ENCODE measurements at regions not wholly inside any gene's neighbourhood (a gene's known extent, or its start where the extent isn't known, plus 50 kb on each side); places are given as distances from the start of the nearest gene placed in this dataset.

DNA sequence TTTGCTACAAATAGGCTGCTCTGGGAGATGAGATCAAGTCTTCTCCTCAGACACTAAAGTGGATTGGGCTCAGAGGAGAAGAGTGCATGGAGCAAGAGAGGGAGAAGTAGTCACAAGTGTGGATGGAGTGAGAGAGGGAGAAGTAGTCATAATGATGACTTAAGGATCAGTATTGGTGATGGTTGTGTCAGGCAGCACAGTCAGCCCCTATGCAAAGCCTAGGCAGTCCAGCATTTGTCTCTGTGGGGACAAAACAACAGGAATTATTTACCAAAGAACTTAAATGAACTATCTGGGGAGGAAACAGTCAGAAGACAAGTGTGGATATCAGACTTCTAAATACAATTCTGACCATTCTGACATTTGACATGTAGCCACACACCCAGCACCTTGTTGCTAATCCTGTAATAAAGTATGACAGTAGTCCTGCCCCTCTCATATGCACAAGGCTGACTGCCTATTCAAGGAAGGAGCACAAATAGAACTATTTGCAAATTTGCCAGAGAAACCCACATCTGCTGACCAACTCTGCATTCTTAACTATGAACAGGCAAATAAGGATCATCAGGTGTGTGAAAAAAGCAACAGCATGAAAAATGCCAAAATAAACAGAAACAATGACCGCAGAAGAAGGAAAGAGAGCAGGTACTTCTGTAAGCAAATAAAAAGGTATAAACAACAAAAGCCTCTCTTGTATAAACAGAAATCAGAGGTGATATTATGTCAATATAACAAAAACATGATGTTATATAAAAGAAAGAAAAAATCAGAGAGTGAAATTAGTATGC lies 1597.9 kb upstream of the ACVR2A start:
- Histone ChIP-seq H3K4me1 (ENCODE audit: control insufficient read depth in 3 of 3, insufficient read depth in 3 of 3, low read length in 3 of 3) (no peaks in the 10 kb centered on the region), H3K27me3 (ENCODE audit: control insufficient read depth in 3 of 3, insufficient read depth in 3 of 3, low read length in 3 of 3) (no peaks in the 10 kb centered on the region), H3K27ac (ENCODE audit: low read depth, low read length) (no peak overlapping the region), H3K36me3 (ENCODE audit: control insufficient read depth in 3 of 3, insufficient read depth in 3 of 3, low read length in 3 of 3) (no peaks in the 10 kb centered on the region), H3K9ac (ENCODE audit: low read depth in 1 of 3, low read length in 3 of 3) (no peak overlapping the region), H3K9me3 (ENCODE audit: control insufficient read depth in 3 of 3, low read length in 3 of 3) (no peaks in the 10 kb centered on the region), H3K4me3 (ENCODE audit: low read length in 3 of 3) (no peak overlapping the region)

DNA sequence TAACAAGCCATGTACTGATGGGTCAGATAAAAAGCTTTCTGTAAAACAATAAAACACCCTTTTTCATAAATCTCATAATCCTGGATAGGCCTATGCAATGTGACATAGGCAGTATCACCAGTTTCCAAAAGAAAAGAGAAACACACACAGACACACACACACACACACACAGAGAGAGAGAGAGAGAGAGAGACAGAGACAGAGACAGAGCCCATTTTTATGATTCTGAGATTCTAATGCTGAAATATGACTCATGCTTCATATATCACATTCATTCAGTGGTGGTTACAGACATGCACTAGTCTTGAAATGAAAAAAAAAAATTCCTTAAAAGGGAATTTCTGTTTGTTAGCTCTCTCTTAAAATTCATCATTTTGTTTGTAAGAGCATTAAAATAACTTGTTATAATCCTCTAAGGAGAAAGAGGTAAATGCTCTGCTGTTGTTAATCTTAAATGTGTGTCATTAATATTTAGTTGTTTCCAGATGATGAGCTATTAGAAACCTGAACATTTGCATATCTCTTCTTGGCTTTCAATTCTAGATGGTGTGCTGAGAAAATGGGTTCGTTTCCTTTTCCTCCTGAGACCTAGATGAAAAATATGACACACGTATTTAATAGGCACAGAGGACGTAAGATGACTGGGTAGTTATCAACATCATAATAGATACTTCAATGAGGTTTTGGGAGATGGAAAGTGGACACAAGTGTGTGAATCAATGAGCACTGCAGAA lies 1598.7 kb upstream of the ACVR2A start:
- H3K36me3 ChIP-seq (ENCODE audit: control insufficient read depth in 3 of 3, insufficient read depth in 3 of 3, low read length in 3 of 3) = no peaks in the 10 kb centered on the region
- no peak overlapping the region for H3K27ac ChIP-seq (ENCODE audit: low read depth, low read length)
- no peak overlapping the region for H3K9ac ChIP-seq (ENCODE audit: low read depth in 1 of 3, low read length in 3 of 3)
- H3K27me3 ChIP-seq (ENCODE audit: control insufficient read depth in 3 of 3, insufficient read depth in 3 of 3, low read length in 3 of 3) = no peaks in the 10 kb centered on the region
- no peak overlapping the region for H3K4me3 ChIP-seq (ENCODE audit: low read length in 3 of 3)
- H3K4me1 ChIP-seq (ENCODE audit: control insufficient read depth in 3 of 3, insufficient read depth in 3 of 3, low read length in 3 of 3) = no peaks in the 10 kb centered on the region
- no peaks in the 10 kb centered on the region for H3K9me3 ChIP-seq (ENCODE audit: control insufficient read depth in 3 of 3, low read length in 3 of 3)

DNA sequence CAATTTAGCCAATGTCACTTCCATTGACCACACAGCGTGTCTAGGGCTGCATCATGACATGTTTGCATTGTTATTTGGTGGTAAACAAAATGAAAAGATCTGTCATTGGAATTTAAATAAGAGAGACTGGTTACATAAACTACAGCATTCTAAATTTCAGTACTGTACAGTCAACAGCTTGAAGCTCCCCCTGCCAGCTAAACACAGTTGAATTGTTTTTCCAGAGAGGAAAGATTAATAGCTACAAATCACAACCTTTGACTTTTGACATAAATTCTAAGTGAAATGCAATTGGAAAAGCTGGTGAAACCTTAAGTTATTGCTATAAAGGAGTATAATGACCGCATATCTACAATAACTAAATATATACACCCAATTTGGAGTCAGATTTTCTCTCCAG lies 1600.0 kb upstream of the ACVR2A start:
- Histone ChIP-seq H3K27me3 (ENCODE audit: control insufficient read depth in 3 of 3, insufficient read depth in 3 of 3, low read length in 3 of 3) (no peaks in the 10 kb centered on the region), H3K4me3 (ENCODE audit: low read length in 3 of 3) (no peak overlapping the region)

DNA sequence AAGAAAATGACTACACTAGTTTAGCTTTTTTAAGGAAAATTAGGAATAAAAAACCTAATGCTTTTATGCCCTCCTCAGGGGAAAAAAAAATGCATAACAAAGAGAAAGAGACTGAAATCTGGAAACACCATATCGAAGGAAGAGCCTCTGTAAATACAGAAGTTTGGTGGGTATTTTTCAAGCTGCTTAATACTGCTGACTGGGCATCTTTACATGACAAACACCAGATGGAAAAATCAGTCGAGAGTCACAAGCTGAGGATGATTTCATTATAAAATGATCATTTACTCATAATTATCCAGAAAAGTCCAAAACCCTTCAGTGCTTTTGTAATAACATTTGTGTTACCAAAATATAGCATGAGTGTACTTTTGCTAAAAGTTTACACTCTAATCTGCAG lies 1600.7 kb upstream of the ACVR2A start:
- Histone ChIP-seq H3K9me3 (ENCODE audit: control insufficient read depth in 3 of 3, low read length in 3 of 3) (no peaks in the 10 kb centered on the region), H3K36me3 (ENCODE audit: control insufficient read depth in 3 of 3, insufficient read depth in 3 of 3, low read length in 3 of 3) (no peaks in the 10 kb centered on the region), H3K4me3 (ENCODE audit: low read length in 3 of 3) (no peak overlapping the region), H3K27me3 (ENCODE audit: control insufficient read depth in 3 of 3, insufficient read depth in 3 of 3, low read length in 3 of 3) (no peaks in the 10 kb centered on the region), H3K9ac (ENCODE audit: low read depth in 1 of 3, low read length in 3 of 3) (no peak overlapping the region), H3K27ac (ENCODE audit: low read depth, low read length) (no peak overlapping the region), H3K4me1 (ENCODE audit: control insufficient read depth in 3 of 3, insufficient read depth in 3 of 3, low read length in 3 of 3) (no peaks in the 10 kb centered on the region)

More for the DNA sequence above, 1600.0 kb upstream of the ACVR2A start:
- no peaks in the 10 kb centered on the region for H3K9me3 ChIP-seq (ENCODE audit: control insufficient read depth in 3 of 3, low read length in 3 of 3)
- H3K27ac ChIP-seq (ENCODE audit: low read depth, low read length) = no peak overlapping the region
- no peaks in the 10 kb centered on the region for H3K36me3 ChIP-seq (ENCODE audit: control insufficient read depth in 3 of 3, insufficient read depth in 3 of 3, low read length in 3 of 3)
- H3K9ac ChIP-seq (ENCODE audit: low read depth in 1 of 3, low read length in 3 of 3) = no peak overlapping the region
- H3K4me1 ChIP-seq (ENCODE audit: control insufficient read depth in 3 of 3, insufficient read depth in 3 of 3, low read length in 3 of 3) = no peaks in the 10 kb centered on the region

DNA sequence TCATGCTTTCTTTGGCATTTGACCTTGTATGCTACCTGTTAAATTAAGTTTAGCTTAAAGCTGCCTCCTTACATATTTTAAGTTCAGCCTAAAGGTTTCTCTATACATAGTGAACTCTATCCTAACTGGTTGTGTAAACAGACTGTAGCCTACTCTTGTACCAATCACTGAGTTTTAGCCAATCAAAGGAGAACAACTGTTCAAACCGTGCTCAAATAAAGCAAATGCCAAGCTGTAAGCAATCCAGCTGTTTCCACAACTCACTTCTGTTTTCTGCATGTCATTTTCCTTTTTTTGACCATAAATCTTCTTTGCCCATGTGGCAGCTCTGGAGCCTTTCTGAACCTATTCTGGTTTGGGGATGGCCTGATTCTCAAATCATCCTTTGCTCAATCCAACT lies 1603.8 kb upstream of the ACVR2A start:
- Histone ChIP-seq H3K36me3 (ENCODE audit: control insufficient read depth in 3 of 3, insufficient read depth in 3 of 3, low read length in 3 of 3) (no peaks in the 10 kb centered on the region), H3K9ac (ENCODE audit: low read depth in 1 of 3, low read length in 3 of 3) (no peak overlapping the region), H3K4me3 (ENCODE audit: low read length in 3 of 3) (no peak overlapping the region), H3K27ac (ENCODE audit: low read depth, low read length) (no peak overlapping the region), H3K27me3 (ENCODE audit: control insufficient read depth in 3 of 3, insufficient read depth in 3 of 3, low read length in 3 of 3) (no peaks in the 10 kb centered on the region), H3K9me3 (ENCODE audit: control insufficient read depth in 3 of 3, low read length in 3 of 3) (no peaks in the 10 kb centered on the region), H3K4me1 (ENCODE audit: control insufficient read depth in 3 of 3, insufficient read depth in 3 of 3, low read length in 3 of 3) (no peaks in the 10 kb centered on the region)

DNA sequence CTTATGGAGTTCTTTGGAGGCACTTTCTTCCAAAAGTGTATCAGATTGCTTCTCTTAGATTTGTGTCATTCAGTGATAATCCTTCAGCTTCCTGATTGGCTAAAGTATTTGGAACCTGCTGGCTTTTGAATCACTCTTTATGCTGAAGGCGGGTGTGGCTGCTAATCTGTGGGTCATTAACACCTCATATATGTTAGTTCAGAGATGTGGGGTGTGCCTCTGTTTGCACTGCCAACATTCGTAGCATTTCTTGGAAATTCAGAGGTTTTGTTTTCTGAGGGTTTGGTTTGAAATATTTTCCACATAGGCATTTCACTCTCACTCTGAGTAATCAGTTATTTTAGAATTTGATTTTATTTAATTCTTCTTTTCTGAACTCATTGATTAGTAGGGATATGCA lies 1604.4 kb upstream of the ACVR2A start:
- Histone ChIP-seq H3K9me3 (ENCODE audit: control insufficient read depth in 3 of 3, low read length in 3 of 3) (no peaks in the 10 kb centered on the region), H3K27ac (ENCODE audit: low read depth, low read length) (no peak overlapping the region), H3K27me3 (ENCODE audit: control insufficient read depth in 3 of 3, insufficient read depth in 3 of 3, low read length in 3 of 3) (no peaks in the 10 kb centered on the region), H3K4me3 (ENCODE audit: low read length in 3 of 3) (no peak overlapping the region), H3K4me1 (ENCODE audit: control insufficient read depth in 3 of 3, insufficient read depth in 3 of 3, low read length in 3 of 3) (no peaks in the 10 kb centered on the region), H3K36me3 (ENCODE audit: control insufficient read depth in 3 of 3, insufficient read depth in 3 of 3, low read length in 3 of 3) (no peaks in the 10 kb centered on the region), H3K9ac (ENCODE audit: low read depth in 1 of 3, low read length in 3 of 3) (no peak overlapping the region)

DNA sequence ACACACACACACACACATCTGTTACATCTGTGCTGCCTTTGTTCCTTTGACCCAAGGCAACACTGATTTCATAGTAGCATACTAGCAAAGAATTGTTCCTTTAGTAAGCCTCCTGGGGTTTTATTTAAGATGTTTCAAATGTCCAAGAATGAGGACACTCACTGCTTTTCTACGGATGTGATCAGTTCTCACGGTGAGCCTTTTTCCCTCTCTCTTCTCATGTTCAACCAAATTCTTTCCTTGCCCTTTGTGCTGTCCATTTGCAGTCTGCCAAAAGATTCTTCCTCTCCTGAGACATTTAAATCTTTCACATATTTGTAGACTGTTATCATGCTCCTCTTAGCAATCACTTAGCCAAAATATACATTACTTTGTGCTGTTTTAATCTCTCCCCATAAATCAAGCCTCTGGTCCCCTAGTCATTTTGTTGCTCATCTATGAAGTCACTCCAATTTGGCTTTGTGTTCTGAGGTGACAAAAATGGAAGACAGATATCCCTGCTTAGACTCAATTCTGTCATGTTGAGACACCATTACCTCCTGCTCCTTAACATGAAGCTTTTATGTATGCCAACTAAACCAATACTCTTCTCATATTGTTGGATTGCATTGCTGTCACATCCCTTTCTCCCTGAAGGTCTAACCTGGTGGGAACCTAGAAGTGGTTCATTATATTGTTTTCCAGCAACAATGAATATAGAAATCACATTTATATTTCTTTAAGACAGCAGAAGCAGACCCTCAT lies 1605.3 kb upstream of the ACVR2A start:
- Histone ChIP-seq H3K36me3 (ENCODE audit: control insufficient read depth in 3 of 3, insufficient read depth in 3 of 3, low read length in 3 of 3) (no peaks in the 10 kb centered on the region), H3K9ac (ENCODE audit: low read depth in 1 of 3, low read length in 3 of 3) (no peak overlapping the region), H3K9me3 (ENCODE audit: control insufficient read depth in 3 of 3, low read length in 3 of 3) (no peaks in the 10 kb centered on the region), H3K4me3 (ENCODE audit: low read length in 3 of 3) (no peak overlapping the region), H3K27ac (ENCODE audit: low read depth, low read length) (no peak overlapping the region), H3K27me3 (ENCODE audit: control insufficient read depth in 3 of 3, insufficient read depth in 3 of 3, low read length in 3 of 3) (no peaks in the 10 kb centered on the region), H3K4me1 (ENCODE audit: control insufficient read depth in 3 of 3, insufficient read depth in 3 of 3, low read length in 3 of 3) (no peaks in the 10 kb centered on the region)

DNA sequence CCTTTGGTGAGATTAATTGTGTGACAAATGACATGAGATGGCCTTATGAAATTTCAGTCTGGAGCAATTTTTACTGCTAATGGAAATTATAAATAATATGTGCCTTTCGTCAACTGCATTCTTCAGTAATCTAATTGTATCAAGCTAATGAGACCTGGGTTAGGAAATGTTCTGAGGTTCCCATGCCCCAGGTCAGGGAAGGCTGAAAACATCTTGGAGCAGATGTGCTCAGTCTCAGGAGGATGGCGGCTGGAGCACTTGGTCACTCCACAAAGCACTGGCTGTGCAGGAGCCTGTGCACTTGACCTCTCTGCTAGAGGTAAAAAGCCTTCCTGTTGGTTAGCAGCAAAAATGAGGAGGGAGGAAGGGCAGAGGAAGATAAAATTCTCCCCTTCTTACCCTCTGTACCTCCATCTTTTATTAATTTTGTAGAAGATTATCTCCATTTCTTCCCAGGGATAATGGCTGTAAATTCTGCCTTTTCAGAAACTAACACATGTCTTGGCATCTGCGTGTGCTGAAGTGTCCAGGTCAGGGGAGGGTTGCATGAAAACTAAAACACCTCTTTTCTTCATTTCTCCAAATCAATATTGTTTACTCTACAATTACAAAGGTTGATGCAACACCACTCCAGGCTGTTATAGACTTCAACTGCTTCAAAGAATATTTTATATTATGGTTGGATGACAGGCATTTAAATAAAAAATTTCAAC lies 1606.4 kb upstream of the ACVR2A start:
- H3K27ac ChIP-seq (ENCODE audit: low read depth, low read length) = no peak overlapping the region
- H3K9me3 ChIP-seq (ENCODE audit: control insufficient read depth in 3 of 3, low read length in 3 of 3) = no peaks in the 10 kb centered on the region
- H3K4me3 ChIP-seq (ENCODE audit: low read length in 3 of 3) = no peak overlapping the region
- no peaks in the 10 kb centered on the region for H3K4me1 ChIP-seq (ENCODE audit: control insufficient read depth in 3 of 3, insufficient read depth in 3 of 3, low read length in 3 of 3)
- H3K36me3 ChIP-seq (ENCODE audit: control insufficient read depth in 3 of 3, insufficient read depth in 3 of 3, low read length in 3 of 3) = no peaks in the 10 kb centered on the region
- no peaks in the 10 kb centered on the region for H3K27me3 ChIP-seq (ENCODE audit: control insufficient read depth in 3 of 3, insufficient read depth in 3 of 3, low read length in 3 of 3)
- no peak overlapping the region for H3K9ac ChIP-seq (ENCODE audit: low read depth in 1 of 3, low read length in 3 of 3)

DNA sequence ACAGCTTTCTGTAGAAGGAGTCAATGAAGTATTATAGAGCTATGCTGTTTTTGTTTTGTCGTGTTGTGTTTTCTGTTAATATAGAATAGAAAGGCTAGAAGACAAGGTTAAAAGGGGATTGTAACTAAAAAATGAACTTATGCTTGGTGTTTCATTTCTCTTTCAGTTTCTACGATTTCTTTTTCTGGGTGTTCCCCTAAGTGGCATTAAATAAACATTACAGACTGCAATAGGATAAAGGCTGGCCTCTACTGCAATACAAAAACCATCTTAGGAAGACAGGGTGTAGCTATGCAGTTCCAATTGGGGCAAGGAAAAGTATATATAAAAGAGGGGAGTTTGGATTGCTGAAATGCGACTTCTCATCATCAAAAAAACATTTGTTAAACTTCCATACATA lies 1609.7 kb upstream of the ACVR2A start:
- Histone ChIP-seq H3K9ac (ENCODE audit: low read depth in 1 of 3, low read length in 3 of 3) (no peak overlapping the region), H3K4me3 (ENCODE audit: low read length in 3 of 3) (no peak overlapping the region), H3K27ac (ENCODE audit: low read depth, low read length) (no peak overlapping the region), H3K27me3 (ENCODE audit: control insufficient read depth in 3 of 3, insufficient read depth in 3 of 3, low read length in 3 of 3) (no peaks in the 10 kb centered on the region), H3K4me1 (ENCODE audit: control insufficient read depth in 3 of 3, insufficient read depth in 3 of 3, low read length in 3 of 3) (no peaks in the 10 kb centered on the region), H3K36me3 (ENCODE audit: control insufficient read depth in 3 of 3, insufficient read depth in 3 of 3, low read length in 3 of 3) (no peaks in the 10 kb centered on the region), H3K9me3 (ENCODE audit: control insufficient read depth in 3 of 3, low read length in 3 of 3) (no peaks in the 10 kb centered on the region)

All from skeletal muscle tissue (tissue), 3 donors.